ENCODE measurements at regions not wholly inside any gene's neighbourhood (a gene's known extent, or its start where the extent isn't known, plus 50 kb on each side); places are given as distances from the start of the nearest gene placed in this dataset.

DNA sequence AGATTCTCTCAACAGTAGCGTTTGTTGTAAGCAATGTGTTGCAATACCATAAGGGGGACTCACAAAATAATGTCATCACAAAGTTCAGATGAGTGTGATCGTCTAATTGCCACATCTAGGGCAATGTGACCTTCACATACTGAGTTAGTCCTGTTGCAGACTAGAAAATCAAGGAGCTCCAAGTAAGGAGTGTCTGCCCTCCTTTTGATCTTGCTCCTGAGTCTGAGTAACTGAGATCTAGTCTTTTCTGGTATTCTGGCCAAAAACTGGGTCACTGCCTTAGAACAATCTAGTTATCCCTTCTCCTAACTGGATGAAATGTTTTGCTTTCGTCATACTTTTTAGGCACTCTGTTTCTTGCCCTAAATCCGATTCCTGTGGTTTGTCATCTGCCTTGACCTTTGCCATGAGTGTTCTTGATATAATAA is 712.1 kb downstream of the CDH11 start:
- Histone ChIP-seq H3K9me3 (replicated peaks in 1 of 2; ENCODE audit: control insufficient read depth in 2 of 2, insufficient read depth in 1 of 2, low read depth in 1 of 2, low read length in 2 of 2) (no peaks in the 10 kb centered on the region), H3K27me3 (ENCODE audit: control insufficient read depth in 3 of 3, insufficient read depth in 3 of 3, low read depth in 1 of 3, low read length in 3 of 3) (peaks cover 0 to 5% (median 0%) of the 10 kb centered on the region in 3 experiments), H3K4ac (ENCODE audit: low read length) (no peak overlapping the region), H3K79me1 (ENCODE audit: low read depth, low read length) (no peaks in the 10 kb centered on the region), H2BK5ac (ENCODE audit: low read length) (no peak overlapping the region), H3K23ac (ENCODE audit: low read depth, low read length, poor library complexity) (no peak overlapping the region), H3K4me1 (ENCODE audit: control insufficient read depth in 2 of 2, insufficient read depth in 1 of 2, low read depth in 1 of 2, low read length in 2 of 2) (peaks cover 4 to 5% of the 10 kb centered on the region in 2 donors), H2AK5ac (ENCODE audit: low read depth, low read length) (no peak overlapping the region), H3K4me3 (ENCODE audit: low read length in 2 of 2) (no peak overlapping the region), H3K27ac (replicated peaks; ENCODE audit: low read length) (no peak overlapping the region), H2BK120ac (ENCODE audit: low read depth, low read length) (no peak overlapping the region), H2AFZ (ENCODE audit: low read length) (no peak overlapping the region), H2BK15ac (ENCODE audit: low read length) (no peak overlapping the region), H3K14ac (ENCODE audit: low read length) (no peak overlapping the region), H3K36me3 (replicated peaks in 1 of 2; ENCODE audit: control insufficient read depth in 2 of 2, insufficient read depth in 2 of 2, low read length in 2 of 2) (no peaks in the 10 kb centered on the region), H4K8ac (ENCODE audit: low read depth, low read length) (no peak overlapping the region), H3K18ac (ENCODE audit: low read length) (no peak overlapping the region), H3K4me2 (ENCODE audit: insufficient read depth, low read length, poor library complexity, severe bottlenecking) (no peak overlapping the region), H3K9ac (ENCODE audit: low read depth, low read length, poor library complexity) (no peak overlapping the region), H2BK12ac (ENCODE audit: low read length) (no peak overlapping the region), H4K91ac (ENCODE audit: low read depth, low read length, poor library complexity) (no peak overlapping the region)
- WGBS, 2 donors (ENCODE audit: extremely low coverage in 2 of 2, insufficient read length in 2 of 2, insufficient replicate concordance in 1 of 2), result no CpG with 5 or more reads among the region's 4 CpGs
- no peak for DNase-seq (ENCODE audit: low spot score)

DNA sequence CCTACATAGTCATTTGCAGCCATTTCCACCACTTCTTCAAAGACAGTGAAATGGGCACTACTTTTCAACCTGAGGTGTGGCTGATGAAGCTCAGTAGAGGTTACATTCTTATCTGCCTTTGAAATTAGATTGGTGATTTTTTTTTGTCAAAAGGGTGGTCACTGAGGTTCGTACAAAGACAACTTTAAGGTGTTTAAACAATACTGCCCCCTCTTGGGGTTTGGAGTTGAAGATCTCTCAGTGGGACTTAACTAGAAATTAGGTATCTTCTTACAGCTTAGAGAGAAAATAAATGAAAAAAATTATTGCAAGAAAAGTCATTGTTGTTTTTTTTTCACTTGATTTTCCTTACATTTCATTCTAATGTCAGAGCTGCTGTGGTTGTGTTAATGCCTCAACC is 713.2 kb downstream of the CDH11 start:
- Histone ChIP-seq H3K4me2 (ENCODE audit: insufficient read depth, low read length, poor library complexity, severe bottlenecking) (no peak overlapping the region), H3K14ac (ENCODE audit: low read length) (no peak overlapping the region), H2BK5ac (ENCODE audit: low read length) (no peak overlapping the region), H3K4ac (ENCODE audit: low read length) (no peak overlapping the region), H2AK5ac (ENCODE audit: low read depth, low read length) (no peak overlapping the region), H3K4me1 (ENCODE audit: control insufficient read depth in 2 of 2, insufficient read depth in 1 of 2, low read depth in 1 of 2, low read length in 2 of 2) (peaks cover 4 to 5% of the 10 kb centered on the region in 2 donors), H2AFZ (ENCODE audit: low read length) (no peak overlapping the region), H3K4me3 (ENCODE audit: low read length in 2 of 2) (no peak overlapping the region), H3K9ac (ENCODE audit: low read depth, low read length, poor library complexity) (no peak overlapping the region), H3K23ac (ENCODE audit: low read depth, low read length, poor library complexity) (no peak overlapping the region), H3K9me3 (replicated peaks in 1 of 2; ENCODE audit: control insufficient read depth in 2 of 2, insufficient read depth in 1 of 2, low read depth in 1 of 2, low read length in 2 of 2) (no peaks in the 10 kb centered on the region), H2BK120ac (ENCODE audit: low read depth, low read length) (no peak overlapping the region), H3K27ac (replicated peaks; ENCODE audit: low read length) (no peak overlapping the region), H3K27me3 (ENCODE audit: control insufficient read depth in 3 of 3, insufficient read depth in 3 of 3, low read depth in 1 of 3, low read length in 3 of 3) (peaks cover 0 to 5% (median 0%) of the 10 kb centered on the region in 3 experiments), H4K8ac (ENCODE audit: low read depth, low read length) (no peak overlapping the region), H3K18ac (ENCODE audit: low read length) (no peak overlapping the region), H2BK12ac (ENCODE audit: low read length) (no peak overlapping the region), H4K91ac (ENCODE audit: low read depth, low read length, poor library complexity) (no peak overlapping the region), H3K79me1 (ENCODE audit: low read depth, low read length) (no peaks in the 10 kb centered on the region), H3K36me3 (replicated peaks in 1 of 2; ENCODE audit: control insufficient read depth in 2 of 2, insufficient read depth in 2 of 2, low read length in 2 of 2) (no peaks in the 10 kb centered on the region), H2BK15ac (ENCODE audit: low read length) (no peak overlapping the region)
- WGBS, 2 donors (ENCODE audit: extremely low coverage in 2 of 2, insufficient read length in 2 of 2, insufficient replicate concordance in 1 of 2), result no CpG with 5 or more reads among the region's 1 CpG
- DNase-seq (ENCODE audit: low spot score), result no peak

DNA sequence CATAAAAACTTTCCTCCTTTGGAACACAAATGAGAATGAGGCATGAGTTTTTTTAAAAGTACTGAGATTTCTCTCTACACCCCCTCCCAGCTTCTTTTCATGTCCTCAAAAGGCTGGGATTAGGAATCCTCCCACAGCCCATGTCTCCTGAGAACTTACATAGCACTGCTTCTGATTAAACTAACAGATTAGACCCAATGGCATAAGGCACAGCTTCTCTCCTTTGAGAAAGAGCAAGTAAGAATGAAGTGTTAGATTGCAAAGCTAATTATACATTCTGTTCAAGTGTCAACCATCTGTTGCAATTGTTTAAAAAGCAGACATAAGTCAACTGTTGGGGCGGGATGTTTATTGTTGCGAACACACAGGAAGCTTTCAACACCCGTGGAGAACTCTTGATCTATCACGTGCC is 715.1 kb downstream of the CDH11 start:
- Histone ChIP-seq H4K91ac (ENCODE audit: low read depth, low read length, poor library complexity) (no peak overlapping the region), H3K36me3 (replicated peaks in 1 of 2; ENCODE audit: control insufficient read depth in 2 of 2, insufficient read depth in 2 of 2, low read length in 2 of 2) (no peaks in the 10 kb centered on the region), H3K27ac (replicated peaks; ENCODE audit: low read length) (no peak overlapping the region), H2BK120ac (ENCODE audit: low read depth, low read length) (no peak overlapping the region), H3K79me1 (ENCODE audit: low read depth, low read length) (no peaks in the 10 kb centered on the region), H2BK12ac (ENCODE audit: low read length) (no peak overlapping the region), H2AK5ac (ENCODE audit: low read depth, low read length) (no peak overlapping the region), H3K4me3 (ENCODE audit: low read length in 2 of 2) (no peak overlapping the region), H2BK15ac (ENCODE audit: low read length) (no peak overlapping the region), H3K27me3 (ENCODE audit: control insufficient read depth in 3 of 3, insufficient read depth in 3 of 3, low read depth in 1 of 3, low read length in 3 of 3) (peaks cover 0 to 5% (median 0%) of the 10 kb centered on the region in 3 experiments), H2AFZ (ENCODE audit: low read length) (peak overlapping the region; percentile 39), H3K18ac (ENCODE audit: low read length) (no peak overlapping the region), H3K4me2 (ENCODE audit: insufficient read depth, low read length, poor library complexity, severe bottlenecking) (no peak overlapping the region), H3K23ac (ENCODE audit: low read depth, low read length, poor library complexity) (no peak overlapping the region), H3K4me1 (ENCODE audit: control insufficient read depth in 2 of 2, insufficient read depth in 1 of 2, low read depth in 1 of 2, low read length in 2 of 2) (peaks cover 4 to 5% of the 10 kb centered on the region in 2 donors), H3K9me3 (replicated peaks in 1 of 2; ENCODE audit: control insufficient read depth in 2 of 2, insufficient read depth in 1 of 2, low read depth in 1 of 2, low read length in 2 of 2) (no peaks in the 10 kb centered on the region), H4K8ac (ENCODE audit: low read depth, low read length) (no peak overlapping the region), H3K9ac (ENCODE audit: low read depth, low read length, poor library complexity) (no peak overlapping the region), H2BK5ac (ENCODE audit: low read length) (no peak overlapping the region), H3K4ac (ENCODE audit: low read length) (no peak overlapping the region), H3K14ac (ENCODE audit: low read length) (no peak overlapping the region)
- WGBS, 2 donors (ENCODE audit: extremely low coverage in 2 of 2, insufficient read length in 2 of 2, insufficient replicate concordance in 1 of 2), result no CpG with 5 or more reads among the region's 4 CpGs
- DNase-seq (ENCODE audit: low spot score), result no peak

DNA sequence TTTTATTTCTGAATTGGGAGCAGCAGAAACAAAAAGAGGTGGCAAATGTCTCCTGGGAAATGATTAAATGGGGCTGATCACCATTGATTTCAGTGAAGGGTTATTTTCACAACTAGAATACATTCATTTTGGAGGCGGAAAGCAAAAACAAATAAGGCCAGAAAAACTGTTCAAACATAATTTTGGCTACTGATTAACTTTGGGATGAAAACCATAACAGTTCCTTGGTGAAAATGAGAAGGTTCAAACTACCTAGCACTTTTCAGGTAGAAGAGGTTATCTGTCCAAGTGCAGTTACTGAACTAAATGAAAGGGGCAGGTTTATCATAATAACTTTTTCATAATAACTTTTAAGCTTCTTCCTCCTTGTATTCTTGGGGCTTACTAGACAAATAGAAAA is 718.5 kb downstream of the CDH11 start:
- no peaks in the 10 kb centered on the region for H3K36me3 ChIP-seq (replicated peaks in 1 of 2; ENCODE audit: control insufficient read depth in 2 of 2, insufficient read depth in 2 of 2, low read length in 2 of 2)
- H3K27me3 ChIP-seq (ENCODE audit: control insufficient read depth in 3 of 3, insufficient read depth in 3 of 3, low read depth in 1 of 3, low read length in 3 of 3), result peaks cover 0 to 2% (median 0%) of the 10 kb centered on the region in 3 experiments
- no peak overlapping the region for H2BK12ac ChIP-seq (ENCODE audit: low read length)
- no peak overlapping the region for H2BK5ac ChIP-seq (ENCODE audit: low read length)
- H3K4me2 ChIP-seq (ENCODE audit: insufficient read depth, low read length, poor library complexity, severe bottlenecking), result no peak overlapping the region
- peak overlapping the region; percentile 28 for H2AFZ ChIP-seq (ENCODE audit: low read length)
- no peak overlapping the region for H3K9ac ChIP-seq (ENCODE audit: low read depth, low read length, poor library complexity)
- H2BK120ac ChIP-seq (ENCODE audit: low read depth, low read length), result no peak overlapping the region
- no peak overlapping the region for H3K4ac ChIP-seq (ENCODE audit: low read length)
- H3K4me3 ChIP-seq (ENCODE audit: low read length in 2 of 2), result no peak overlapping the region
- no peak overlapping the region for H4K91ac ChIP-seq (ENCODE audit: low read depth, low read length, poor library complexity)
- peaks cover 4 to 5% of the 10 kb centered on the region in 2 donors for H3K4me1 ChIP-seq (ENCODE audit: control insufficient read depth in 2 of 2, insufficient read depth in 1 of 2, low read depth in 1 of 2, low read length in 2 of 2)
- H2BK15ac ChIP-seq (ENCODE audit: low read length), result no peak overlapping the region
- H4K8ac ChIP-seq (ENCODE audit: low read depth, low read length), result no peak overlapping the region
- no CpG with 5 or more reads among the region's 1 CpG for WGBS, 2 donors (ENCODE audit: extremely low coverage in 2 of 2, insufficient read length in 2 of 2, insufficient replicate concordance in 1 of 2)
- H3K14ac ChIP-seq (ENCODE audit: low read length), result no peak overlapping the region
- H2AK5ac ChIP-seq (ENCODE audit: low read depth, low read length), result no peak overlapping the region
- H3K23ac ChIP-seq (ENCODE audit: low read depth, low read length, poor library complexity), result no peak overlapping the region
- no peak overlapping the region for H3K27ac ChIP-seq (replicated peaks; ENCODE audit: low read length)
- H3K9me3 ChIP-seq (replicated peaks in 1 of 2; ENCODE audit: control insufficient read depth in 2 of 2, insufficient read depth in 1 of 2, low read depth in 1 of 2, low read length in 2 of 2), result no peaks in the 10 kb centered on the region
- no peak for DNase-seq (ENCODE audit: low spot score)
- no peaks in the 10 kb centered on the region for H3K79me1 ChIP-seq (ENCODE audit: low read depth, low read length)
- no peak overlapping the region for H3K18ac ChIP-seq (ENCODE audit: low read length)
